NCI-H2196 treated with DMSO at 0.1 percent for 48 hours (cell line): ENCODE measurements at regions not wholly inside any gene's neighbourhood (a gene's known extent, or its start where the extent isn't known, plus 50 kb on each side); places are given as distances from the start of the nearest gene placed in this dataset.

Source experiments
- DNase-seq: peaks from one replicate; lab custom pipeline; 2025; ENCODE audit not compliant: unreplicated experiment; lab: John Stamatoyannopoulos, UW

DNA sequence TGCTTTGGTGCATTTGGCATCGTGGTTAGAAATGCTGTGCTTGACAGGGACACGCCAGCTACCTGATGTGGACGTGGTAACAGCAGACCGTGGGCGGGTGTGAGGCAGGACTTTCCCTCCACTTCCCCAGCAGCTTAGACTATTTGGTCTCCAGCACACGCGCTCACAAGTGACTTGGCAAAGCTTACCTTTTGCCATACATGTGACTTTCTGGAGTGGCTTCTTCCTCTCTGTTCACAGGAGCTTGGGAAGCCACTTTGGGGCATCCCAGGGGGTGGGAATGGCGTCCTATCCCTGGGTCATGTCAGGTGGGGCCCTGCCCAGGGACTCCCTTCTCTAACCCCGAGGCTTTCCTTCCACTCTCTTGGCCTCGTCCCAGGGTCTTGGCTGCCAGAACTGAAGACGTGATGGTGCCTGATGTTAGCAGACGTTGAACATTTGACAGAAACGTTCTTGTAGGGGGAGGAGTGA, 228.7 kb upstream of the KLF6 start:
- peak; percentile 8 for DNase-seq

DNA sequence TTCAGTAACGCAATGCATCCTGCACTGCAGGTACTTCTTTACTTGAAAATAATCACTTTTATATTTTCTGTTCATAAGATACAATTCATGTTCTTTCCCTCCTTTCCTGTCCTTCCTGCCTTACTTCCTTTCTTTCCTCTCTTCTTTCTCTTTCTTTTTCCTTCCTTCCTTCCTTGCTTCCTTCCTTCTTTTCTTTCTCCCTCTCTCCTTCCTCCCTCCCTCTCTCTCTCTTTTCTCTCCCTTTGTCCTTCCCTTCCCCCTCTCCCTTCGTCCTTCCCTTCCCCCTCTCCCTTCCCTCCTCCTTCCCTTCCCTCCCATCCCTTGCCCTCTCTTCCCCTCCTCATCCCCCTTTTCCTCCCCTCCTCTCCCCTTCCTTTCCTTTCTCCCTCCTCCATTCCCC, 227.8 kb upstream of the KLF6 start:
- DNase-seq: no peak

DNA sequence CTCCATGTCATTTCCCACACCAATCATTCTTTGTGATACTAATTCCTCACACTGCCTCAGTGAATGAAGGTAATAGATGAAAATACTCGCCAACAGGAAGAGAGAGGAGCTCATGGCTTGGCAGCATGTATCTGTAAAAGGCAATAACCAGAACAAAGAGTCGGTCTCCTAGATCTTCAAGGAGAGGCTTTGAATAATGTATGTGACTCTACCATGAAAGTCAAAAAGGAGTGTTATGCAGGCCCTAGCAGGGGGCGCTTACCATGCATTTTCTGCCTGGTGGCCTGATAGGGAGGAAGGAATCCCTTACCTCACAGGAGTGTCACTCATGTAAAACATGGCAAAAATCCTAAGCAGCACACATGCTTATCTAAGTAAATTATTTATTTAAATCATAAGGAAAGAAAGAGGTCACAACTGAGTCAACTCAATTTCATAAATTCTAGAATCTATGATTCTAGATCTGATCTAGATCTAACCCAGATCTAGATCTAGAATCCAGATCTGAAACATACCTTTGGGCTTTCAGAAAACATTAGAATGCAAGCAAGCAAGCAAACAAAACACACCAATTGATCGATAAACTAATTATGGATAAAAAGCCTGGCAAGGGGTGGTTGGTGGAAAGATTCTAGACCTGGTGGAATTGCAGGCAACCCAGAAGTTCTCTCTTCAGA, 226.3 kb upstream of the KLF6 start:
- no peak for DNase-seq

DNA sequence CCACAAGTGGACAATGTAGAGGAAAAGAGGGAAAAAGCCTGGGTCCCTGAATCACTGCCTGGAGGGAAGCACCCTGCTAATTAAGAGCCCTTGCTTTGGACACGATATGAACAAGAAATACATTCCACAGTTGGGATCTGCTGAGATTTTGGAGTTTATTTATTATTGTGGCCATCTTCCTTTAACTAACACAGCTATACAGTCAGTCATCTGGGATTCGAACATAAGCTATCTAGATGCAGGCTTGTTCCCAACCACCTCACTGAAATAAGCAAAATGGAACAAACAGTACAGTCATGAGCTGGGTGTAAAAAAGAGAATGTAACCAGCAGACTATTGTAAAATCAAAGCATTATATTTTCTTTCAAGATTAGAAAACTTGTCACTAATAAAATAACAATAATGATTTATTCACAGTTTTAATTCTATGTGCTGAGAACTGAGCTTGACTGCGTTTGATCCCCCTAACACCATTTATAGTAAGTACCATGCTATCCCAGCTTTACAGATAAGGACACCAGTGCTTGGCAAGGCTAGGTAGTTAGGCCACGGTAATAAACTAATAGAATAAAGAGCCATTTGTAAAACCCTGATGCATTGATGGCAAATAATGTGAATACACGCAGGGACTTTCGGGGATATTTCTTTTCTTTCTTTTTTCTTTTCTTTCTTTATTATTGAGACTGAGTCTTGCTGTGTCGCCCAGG, 223.8 kb upstream of the KLF6 start:
- DNase-seq: no peak

DNA sequence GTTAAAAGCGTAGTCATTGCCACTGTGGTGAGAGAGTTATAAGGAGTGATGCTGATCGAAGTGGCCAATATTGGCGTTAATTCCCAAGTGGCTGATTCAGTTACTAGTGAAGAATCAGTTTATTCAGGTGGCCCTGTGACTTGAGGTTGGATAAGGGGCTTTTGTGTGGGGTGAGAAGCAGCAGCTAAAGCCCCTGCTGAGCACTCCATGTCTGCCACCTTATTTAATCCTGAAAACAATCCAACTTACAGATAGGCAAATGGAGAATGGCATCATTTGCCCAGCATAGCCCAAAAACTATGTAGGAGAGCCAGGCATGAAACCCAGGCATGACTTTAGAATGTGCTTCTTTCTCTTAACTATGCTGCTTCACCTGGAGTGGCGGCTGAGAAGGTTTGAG, 222.8 kb upstream of the KLF6 start:
- no peak for DNase-seq

DNA sequence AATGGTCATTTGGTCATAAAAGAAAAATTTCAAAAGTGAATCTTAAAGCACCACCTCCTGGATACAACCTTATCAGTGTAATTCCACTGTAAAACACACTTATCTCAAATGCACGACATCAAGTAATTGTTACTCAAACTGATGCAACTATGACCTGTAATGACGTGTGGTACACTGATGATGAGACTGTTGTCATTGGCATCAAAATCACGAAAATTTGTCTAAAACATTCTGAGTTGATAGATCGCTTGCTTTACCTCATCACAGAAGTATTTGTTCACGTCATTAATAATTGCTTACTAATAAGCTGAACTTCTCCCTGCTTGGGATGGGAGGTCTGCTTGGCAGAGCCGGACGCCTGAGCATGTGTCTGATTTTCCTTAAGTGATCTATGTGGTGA, 221.8 kb upstream of the KLF6 start:
- DNase-seq: no peak

DNA sequence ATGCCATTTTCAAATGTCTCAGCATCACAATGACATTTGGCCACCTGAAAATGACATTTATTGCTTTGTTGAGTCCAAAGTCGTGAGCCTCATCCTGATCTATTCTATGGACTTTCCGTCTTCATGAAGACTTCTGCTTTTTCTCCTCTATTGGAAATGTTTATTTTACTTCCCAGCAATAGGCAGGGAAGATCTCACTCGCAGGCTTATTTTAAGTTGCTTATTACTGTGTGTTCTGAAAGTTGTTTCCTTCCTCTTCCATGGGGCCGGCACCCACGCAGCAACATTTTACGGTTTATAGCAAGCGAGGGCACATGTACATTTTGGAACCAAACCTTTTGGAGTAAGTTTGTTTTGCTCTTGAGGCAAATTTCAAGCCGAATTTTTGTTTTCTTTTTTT, 221.0 kb upstream of the KLF6 start:
- DNase-seq: no peak

DNA sequence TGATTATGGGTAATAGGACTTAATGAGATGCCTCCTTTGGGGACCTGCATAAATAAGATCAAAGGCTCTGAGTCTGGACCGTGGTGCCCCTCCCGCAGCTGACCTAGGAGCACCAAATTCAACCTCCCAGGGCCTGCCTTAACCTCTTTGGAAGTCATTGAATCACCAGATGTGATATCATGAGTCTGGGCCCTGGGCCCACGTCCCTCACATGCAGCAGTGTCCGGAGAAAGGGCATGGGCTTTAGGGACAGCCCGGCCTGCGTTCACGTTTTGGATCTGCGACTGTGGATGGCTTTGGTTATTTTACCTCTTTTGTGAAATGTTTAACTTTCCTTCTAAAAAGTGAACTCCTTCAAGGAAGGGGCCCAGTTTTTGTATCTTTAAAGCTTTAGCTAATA, 220.0 kb upstream of the KLF6 start:
- no peak for DNase-seq

DNA sequence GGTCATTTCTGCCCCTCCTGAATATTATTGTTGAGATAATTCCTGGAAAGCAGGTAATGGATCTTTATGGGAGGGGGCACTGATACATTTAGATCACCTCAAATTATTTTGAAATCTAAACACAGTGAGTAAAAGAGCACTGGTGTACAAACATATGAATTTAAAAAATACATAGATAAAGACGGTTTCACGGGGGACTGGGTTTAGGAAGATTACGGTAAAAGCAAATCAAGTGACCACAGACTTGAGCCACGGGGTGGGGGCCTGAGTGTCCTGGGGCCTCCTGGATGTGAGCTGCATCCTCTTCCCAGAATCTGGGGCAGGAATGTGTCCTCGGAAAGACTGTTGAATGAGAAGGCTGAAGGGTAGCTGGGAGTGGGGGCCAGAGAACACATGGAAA, 219.1 kb upstream of the KLF6 start:
- no peak for DNase-seq

DNA sequence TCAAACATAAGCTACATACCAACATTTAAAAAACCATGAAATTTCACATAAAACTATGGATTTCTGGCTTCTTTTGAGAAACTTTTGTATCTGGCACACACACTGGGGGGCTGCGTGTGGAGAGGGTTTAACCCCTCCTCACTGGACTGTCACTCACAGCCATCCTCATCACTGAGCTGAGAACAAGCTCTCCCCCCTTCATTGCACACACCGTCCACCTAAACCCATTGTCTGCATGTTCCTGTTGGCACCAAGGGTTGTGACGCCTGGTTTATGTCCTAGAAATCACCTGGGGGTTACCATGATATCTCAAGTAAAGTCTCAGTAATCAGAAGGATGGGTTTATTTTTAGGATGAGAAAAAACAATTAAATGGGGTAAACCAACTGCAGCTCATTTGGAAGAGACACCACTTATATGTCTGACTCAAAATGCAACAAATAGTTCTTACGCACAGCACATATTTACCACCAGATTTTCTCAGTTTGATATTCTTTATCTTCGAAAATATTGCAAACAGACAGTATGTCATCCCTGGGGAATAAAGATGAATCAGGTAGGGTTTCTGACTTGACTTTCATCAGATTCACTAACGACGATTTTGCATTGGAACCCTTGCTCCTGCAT, 218.5 kb upstream of the KLF6 start:
- DNase-seq: no peak

DNA sequence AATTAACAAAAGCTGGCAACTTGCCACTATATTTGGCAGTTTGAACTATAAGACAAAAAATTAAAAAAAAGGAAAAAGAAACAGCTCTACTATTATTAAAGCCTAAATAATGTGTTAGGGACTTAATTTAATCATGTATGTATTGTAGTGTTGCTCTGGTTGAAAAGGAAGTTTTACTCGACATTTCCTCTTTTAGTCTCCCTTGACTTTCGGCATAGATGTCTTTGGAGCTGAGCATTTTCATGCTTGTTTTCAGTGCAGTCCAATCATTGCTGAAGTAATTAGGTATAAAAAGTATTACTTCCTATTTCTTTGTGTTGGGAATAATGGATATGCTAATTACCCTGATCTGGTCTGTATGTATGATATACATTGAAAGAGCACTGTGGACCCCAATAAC, 216.8 kb upstream of the KLF6 start:
- DNase-seq: no peak

DNA sequence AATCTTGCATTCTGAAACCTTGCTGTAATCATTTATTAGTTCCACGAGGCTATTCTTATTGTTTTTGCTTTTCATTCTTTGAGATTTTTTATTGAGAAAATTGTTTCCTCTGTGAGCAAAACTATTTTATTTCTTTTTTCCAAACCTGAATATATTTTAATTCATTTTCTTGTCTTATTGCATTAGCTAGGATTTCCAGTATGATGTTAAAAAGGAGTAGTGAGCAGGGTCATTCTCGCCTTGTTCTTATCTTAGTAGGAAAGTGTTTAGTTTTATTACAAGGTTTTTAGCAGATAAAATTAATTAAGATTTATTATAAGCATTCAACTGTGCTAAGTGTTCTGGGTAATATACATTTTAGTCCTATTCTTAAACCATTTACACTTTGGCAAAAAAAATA, 214.6 kb upstream of the KLF6 start:
- no peak for DNase-seq

DNA sequence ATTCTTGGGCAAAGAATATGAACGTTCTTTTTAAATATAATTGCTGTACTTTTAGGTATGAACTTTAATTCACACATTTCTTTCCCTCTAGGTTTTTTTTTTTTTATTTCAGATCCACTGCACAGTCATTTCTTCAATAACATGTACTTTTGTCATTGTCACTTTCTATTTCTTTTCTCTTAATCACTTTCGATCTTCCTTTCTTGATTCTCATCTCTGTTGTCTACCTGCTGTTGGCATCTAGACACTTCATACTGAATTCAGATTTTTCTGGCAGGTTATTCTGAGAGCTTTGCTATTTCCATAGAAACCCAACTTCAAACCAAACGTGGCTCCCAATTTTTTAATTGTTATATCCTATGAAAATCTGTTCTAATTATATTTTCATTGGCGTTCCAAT, 211.7 kb upstream of the KLF6 start:
- DNase-seq: no peak

DNA sequence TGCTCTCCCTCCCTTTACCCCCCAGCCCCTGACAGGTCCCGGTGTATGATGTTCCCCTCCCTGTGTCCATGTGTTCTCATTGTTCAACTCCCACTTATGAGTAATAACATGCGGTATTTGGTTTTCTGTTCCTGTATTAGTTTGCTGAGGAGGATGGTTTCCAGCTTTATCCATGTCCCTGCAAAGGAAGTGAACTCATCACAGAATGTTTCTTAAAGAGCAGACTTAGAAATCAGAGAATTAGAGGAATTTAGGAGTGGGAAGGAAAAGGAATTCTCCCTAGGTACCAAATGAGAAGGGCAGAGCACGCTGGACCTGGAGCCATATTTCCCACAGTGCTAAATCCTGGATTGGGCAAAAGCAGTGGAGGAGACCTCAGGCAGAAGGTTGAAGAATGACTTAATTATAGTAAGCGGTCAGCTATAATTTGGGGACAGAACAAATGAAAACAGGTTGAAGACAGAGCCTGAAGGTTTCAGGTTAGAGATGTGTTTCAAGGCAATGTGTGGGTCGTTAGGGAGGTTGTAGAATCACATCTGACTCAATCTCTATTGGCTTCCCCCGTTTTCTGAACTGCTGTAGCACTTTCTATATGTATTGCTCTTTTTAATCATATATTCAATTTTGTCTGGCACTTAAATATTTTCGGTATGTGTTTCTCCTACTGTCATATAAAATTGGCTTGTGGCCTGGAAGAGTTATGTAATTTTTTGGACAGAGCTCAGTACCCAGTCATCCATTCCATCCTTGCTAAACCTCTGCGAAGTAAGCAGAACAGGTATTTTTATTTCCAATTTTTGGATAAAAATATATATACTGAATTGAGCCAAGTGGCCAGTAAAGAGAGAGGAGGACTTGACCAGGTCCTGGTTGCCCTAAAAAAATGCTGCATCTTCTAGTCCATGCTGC, 210.5 kb upstream of the KLF6 start:
- no peak for DNase-seq

DNA sequence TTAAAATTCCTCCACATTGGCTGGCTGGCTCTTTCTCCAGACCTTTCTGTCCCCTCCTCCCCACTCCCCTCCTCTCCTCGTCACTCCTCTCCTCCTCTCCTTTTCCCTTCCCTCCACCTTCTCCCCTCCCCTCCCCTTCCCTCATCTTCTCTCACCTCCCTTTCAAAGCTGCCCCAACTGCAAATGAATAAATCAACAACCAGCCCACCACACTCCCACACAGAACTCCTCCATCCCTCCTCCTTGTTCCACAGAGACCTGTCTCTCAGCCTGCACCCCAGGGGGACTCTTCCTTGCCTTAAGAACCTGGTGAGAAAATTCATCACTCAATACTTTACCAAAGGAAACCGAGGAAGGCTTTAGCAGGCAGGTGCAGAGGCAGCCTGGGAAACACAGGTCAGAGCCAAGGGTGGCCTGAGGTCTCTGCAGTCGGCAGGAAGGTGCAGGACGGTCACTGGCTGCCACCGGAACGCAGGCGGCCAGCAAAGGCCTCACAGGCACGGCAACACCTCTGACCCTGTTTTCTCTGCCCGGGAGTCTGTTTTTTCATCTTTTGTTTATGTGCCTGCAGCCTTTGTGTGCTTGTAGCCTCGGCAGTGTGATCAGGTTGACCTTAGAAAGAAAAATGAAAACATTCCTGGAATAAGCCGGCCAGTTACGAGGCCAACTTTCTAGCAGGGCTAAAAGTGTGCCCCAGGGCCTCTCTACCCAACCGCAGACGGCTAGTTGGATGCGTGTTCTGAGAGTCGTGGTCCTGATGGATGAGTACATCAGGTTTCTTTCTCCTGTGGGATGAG, 207.6 kb upstream of the KLF6 start:
- DNase-seq: no peak

DNA sequence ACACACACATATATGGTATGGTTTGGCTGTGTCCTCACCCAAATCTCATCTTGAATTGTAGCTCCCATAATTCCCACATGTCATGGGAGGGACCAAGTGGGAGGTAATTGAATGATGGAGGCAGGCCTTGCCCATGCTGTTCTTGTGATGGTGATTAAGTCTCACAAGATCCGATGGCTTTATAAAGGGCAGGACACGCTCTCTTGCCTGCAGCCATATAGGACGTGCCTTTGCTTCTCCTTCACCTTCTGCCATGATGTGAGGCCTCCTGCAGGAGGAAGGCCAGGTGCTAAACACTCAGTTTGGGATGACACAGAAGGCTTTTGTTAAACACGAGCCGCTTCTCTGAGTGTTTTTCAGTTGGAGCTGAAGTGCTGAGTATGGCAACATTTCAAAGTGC, 205.3 kb upstream of the KLF6 start:
- no peak for DNase-seq

DNA sequence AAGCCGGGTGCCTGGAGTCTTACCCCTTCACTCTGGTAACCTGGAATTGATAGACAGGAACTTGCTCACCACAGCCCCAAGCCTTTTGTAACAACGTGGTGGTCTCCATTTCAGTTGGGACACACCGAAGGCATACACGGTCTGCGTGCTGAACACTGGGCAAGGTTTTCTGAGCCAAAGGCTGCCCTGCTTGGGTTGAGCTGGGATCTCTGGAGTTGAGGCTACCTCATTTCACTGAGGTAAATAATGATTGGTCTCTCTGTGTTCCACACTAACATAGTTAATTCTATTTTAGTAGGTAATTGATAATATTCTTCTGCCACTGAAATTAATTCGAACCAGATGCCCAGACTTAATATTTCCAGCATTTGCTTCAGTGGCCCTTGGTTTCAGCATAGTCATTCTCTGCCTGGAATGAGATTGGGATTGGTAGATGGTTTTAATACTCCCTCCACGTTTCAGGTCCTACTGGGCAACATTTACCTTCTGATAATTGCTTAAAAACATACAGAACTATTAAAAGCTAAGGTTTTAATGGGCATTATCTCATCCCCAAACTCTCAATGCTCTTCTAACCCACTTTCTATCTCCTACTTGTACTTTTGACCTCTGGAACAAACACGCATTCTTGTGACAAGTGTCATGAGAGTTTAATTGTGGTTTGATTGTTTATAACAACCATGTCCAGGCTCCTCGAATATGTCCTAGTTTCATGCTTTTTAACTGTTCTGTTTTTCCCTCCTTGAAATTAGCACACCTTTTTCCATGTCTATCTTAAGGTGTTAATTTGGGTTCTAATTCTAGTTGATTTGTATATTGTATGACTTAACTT, 202.3 kb upstream of the KLF6 start:
- no peak for DNase-seq

DNA sequence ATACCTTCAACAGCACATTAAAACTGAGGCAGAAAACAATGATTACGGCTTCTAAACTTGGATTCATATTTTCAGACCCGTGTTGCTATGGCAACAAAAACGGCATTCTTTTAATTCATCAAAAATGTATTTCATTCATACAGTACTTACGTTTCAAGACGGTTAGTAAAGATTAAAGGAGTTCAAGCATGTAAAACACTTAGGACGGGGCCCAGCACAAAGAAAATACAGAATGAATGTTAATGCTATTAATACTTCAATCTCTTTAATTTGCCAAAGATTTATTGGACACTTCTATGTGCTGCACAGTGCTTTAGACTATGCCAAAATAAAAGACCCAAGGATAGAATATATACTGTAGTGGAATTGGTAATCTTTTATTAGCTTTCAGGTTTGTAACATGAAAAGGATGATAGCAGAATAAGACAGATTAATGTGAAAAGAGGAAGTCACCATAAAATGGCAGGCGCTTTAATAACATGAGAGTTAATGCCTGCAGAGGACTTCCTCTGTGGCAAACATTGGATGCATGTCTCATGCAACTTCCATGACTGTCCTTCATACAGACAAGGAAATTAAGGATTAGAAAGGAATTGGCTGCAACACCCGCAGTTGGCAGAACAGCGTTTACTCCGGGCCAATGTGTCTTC, 201.6 kb upstream of the KLF6 start:
- DNase-seq: no peak

DNA sequence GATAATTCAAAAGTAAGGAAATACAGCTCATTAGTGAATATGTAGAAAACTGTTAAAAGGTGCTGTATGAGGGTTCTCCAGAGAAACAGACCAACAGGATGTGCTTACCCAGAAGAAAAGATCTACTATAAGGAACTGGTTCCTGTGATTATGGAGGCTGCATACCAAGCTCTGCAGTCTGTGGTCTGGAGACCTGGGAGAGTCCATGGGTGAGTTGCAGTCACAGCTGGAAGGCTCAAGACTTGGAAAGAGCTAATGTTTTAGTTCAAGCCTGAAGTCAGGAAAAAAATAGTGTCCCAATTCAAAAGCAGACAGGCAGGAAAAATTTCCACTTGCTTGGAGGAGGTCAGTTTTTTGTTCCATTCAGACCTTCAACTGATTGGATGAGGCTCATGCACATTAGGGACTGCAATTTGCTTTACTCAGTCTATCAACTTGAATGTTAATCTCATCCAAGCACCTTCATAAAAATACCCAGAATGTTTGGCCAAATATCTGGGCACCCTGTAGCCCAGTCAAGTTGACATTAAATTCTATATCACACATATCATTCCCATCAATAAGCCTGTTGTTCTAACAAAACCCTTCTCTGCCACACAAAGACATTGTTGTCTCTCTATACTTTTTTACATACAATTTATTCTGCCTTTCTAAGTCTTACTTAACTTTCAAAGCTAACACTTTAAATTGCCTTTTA, 197.9 kb upstream of the KLF6 start:
- DNase-seq: no peak
